Transverse colon (tissue), 4 donors: ENCODE measurements at regions not wholly inside any gene's neighbourhood (a gene's known extent, or its start where the extent isn't known, plus 50 kb on each side); places are given as distances from the start of the nearest gene placed in this dataset.

Source experiments
- DNase-seq: peaks from one replicate; pipeline ENCODE4 v3.0.0-alpha.2; 2019
- H3K27ac ChIP-seq, 4 donors: fragments of 200-600 bp; sonication (generic); 2 replicates each; pipeline ENCODE4 v1.5.1; 2016 to 2018; ENCODE audit warnings: inconsistent platforms in 4 of 4
- H3K27me3 ChIP-seq: fragments of 200-600 bp; sonication (generic); 2 replicates; pipeline ENCODE4 v1.5.1; 2017; ENCODE audit warnings: inconsistent platforms
- H3K36me3 ChIP-seq, 4 donors: fragments of 200-600 bp; sonication (generic); 2 replicates each; pipeline ENCODE4 v1.5.1; 2017 to 2019; ENCODE audit warnings: inconsistent platforms in 4 of 4
- H3K4me1 ChIP-seq, 4 donors: fragments of 200-600 bp; sonication (generic); 2 replicates each; pipeline ENCODE4 v1.5.1; 2017 to 2020; ENCODE audit warnings: inconsistent platforms in 4 of 4
- H3K4me3 ChIP-seq, 4 donors: fragments of 200-600 bp; sonication (generic); 1 replicate in 1 of 4; 2 replicates in 3 of 4; pipeline versions ENCODE4 v1.5.1 to v1.6.1; 2017 to 2019; ENCODE audit warnings: inconsistent platforms in 4 of 4
- H3K9me3 ChIP-seq, 2 donors: fragments of 200-600 bp; sonication (generic); 2 replicates each; pipeline ENCODE4 v1.5.1; 2017 to 2019; ENCODE audit warnings: inconsistent platforms in 2 of 2
- CTCF ChIP-seq, 5 experiments: fragments of 200-600 bp in 3 of 5; fragments of 450-650 bp in 2 of 5; sonication (generic) in 3 of 5; IDR thresholded peaks; 1 replicate in 2 of 5; 2 replicates in 3 of 5; pipeline ENCODE4 v1.5.1; 2016 to 2017; ENCODE audit warnings: antibody characterized with exemption in 5 of 5, inconsistent platforms in 3 of 5, mild to moderate bottlenecking in 2 of 5, moderate library complexity in 1 of 5
- EP300 ChIP-seq: sonication (generic); formaldehyde crosslinking; IDR thresholded peaks from one replicate; pipeline ENCODE4 v1.6.1; 2017; ENCODE audit warnings: antibody characterized with exemption, low read depth
- POLR2A ChIP-seq: fragments of 450-650 bp; IDR thresholded peaks from one replicate; pipeline ENCODE4 v1.6.1; 2016; ENCODE audit warnings: antibody characterized with exemption, mild to moderate bottlenecking, moderate library complexity
- POLR2AphosphoS5 ChIP-seq, 3 donors: sonication (generic); formaldehyde crosslinking; IDR thresholded peaks; one replicate each; pipeline ENCODE4 v1.6.1; 2016; ENCODE audit warnings: antibody characterized with exemption in 3 of 3
- WGBS, 2 donors: methylation state at CpG; one replicate each; pipeline ENCODE4 v1.1.5; 2018; ENCODE audit warnings: low coverage in 1 of 2; 5-methylcytosine and 5-hydroxymethylcytosine counted together
- in situ Hi-C, 4 donors: fragments of 200-750 bp; cut with MboI; loops; one replicate each; pipeline versions ENCODE4 v1.15.0 to v1.15.1; 2017; ENCODE audit warnings: low sequenced_read_pairs in 3 of 4, low pct_ligation_motif_present in 1 of 4, low pct_unique_long_range_greater_than_20kb in 1 of 4
- intact Hi-C: fragments of 100-400 bp; cut with DNase I; formaldehyde crosslinking; loops from one replicate; pipeline ENCODE4 v1.15.1; 2023; ENCODE audit warnings: low total_unique reads

- Histone ChIP-seq H3K27ac (no peak overlapping the region), H3K36me3 (no peaks in the 10 kb centered on the region), H3K4me3 (no peak overlapping the region), H3K9me3 (no peaks in the 10 kb centered on the region), H3K4me1 (no peaks in the 10 kb centered on the region), H3K27me3 (no peaks in the 10 kb centered on the region)
- DNase-seq = no peak
- intact Hi-C loops = no loop called here
- in situ Hi-C loops = no loop called here
- TF ChIP-seq CTCF (IDR thresholded peaks at IDR 0.05) (no peak), EP300 (no peak), POLR2AphosphoS5 (IDR thresholded peaks at IDR 0.05) (no peak)
- WGBS, 2 donors = 51 to 55% methylated on average over 5 of the region's 5 CpGs
Observed at GRCh38 chr16:7964744-7965143, 625.6 kb downstream of the TMEM114 start.

DNA sequence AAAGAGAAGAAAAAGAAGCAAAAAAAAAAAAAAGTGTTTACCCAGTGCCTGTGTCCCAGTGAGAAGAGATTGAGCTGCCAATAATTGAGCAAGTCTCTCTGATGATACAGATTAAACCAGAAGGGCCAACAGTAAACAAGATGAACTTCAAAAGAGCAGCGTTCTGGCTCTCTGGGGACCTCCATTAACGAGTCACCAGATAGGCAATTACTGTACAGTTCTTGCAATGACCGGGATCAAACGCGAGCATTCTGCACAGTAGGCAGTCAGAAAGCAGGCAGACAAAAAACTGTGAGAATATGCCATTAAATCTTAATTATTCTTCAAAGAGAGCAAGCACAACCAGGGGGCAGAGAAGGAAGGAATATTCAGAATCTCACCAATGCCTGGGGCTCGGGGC lies 626.1 kb downstream of the TMEM114 start:
- in situ Hi-C loops = no loop called here
- H3K9me3 ChIP-seq = no peaks in the 10 kb centered on the region
- no peak overlapping the region for H3K4me3 ChIP-seq
- intact Hi-C loops = no loop called here
- no peaks in the 10 kb centered on the region for H3K4me1 ChIP-seq
- no peak for DNase-seq
- no peaks in the 10 kb centered on the region for H3K36me3 ChIP-seq
- no peaks in the 10 kb centered on the region for H3K27me3 ChIP-seq
- 45 to 49% methylated on average over 6 of the region's 6 CpGs for WGBS, 2 donors
- H3K27ac ChIP-seq = no peak overlapping the region
- no peak for TF ChIP-seq POLR2AphosphoS5 (IDR thresholded peaks at IDR 0.05)
- no peak for TF ChIP-seq POLR2A
- no peak for TF ChIP-seq EP300
- no peak for TF ChIP-seq CTCF (IDR thresholded peaks at IDR 0.05)

GRCh38 chr16:7962091-7962879 lies 628.0 kb downstream of the TMEM114 start:
- DNase-seq = no peak
- H3K27ac ChIP-seq = no peak overlapping the region
- no peak overlapping the region for H3K4me3 ChIP-seq
- no peaks in the 10 kb centered on the region for H3K27me3 ChIP-seq
- no peaks in the 10 kb centered on the region for H3K9me3 ChIP-seq
- H3K36me3 ChIP-seq = no peaks in the 10 kb centered on the region
- intact Hi-C loops = no loop called here
- in situ Hi-C loops = no loop called here
- 80 to 81% methylated on average over 8 to 9 of the region's 9 CpGs for WGBS, 2 donors
- TF ChIP-seq POLR2AphosphoS5 (IDR thresholded peaks at IDR 0.05) = no peak
- TF ChIP-seq EP300 = no peak
- no peak for TF ChIP-seq POLR2A
- TF ChIP-seq CTCF (IDR thresholded peaks at IDR 0.05) = no peak
- no peaks in the 10 kb centered on the region for H3K4me1 ChIP-seq

DNA sequence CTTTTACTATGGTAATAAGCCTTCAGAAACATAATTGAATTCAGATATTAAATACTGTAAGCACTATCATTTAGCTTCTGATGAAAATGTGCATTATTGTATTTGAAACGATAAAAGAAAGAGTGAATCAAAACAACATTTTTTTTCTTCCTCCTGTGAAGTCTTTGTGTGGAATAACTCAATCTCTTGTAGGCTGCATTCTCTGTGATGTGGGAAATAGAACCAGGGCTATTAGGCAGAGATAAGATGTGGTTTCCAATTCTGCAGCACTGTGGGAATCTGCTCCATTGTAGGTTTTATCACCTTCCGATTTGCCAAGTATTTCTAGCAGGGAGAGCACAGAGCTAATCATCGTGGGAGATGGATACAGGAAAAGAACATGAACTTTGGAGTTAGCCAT lies 624.5 kb downstream of the RBFOX1 start:
- intact Hi-C loops (no loop called here), in situ Hi-C loops (no loop called here)
- H3K4me1 ChIP-seq = no peaks in the 10 kb centered on the region
- H3K36me3 ChIP-seq = no peaks in the 10 kb centered on the region
- H3K9me3 ChIP-seq = no peaks in the 10 kb centered on the region
- H3K27ac ChIP-seq = no peak overlapping the region
- no peak overlapping the region for H3K4me3 ChIP-seq
- no peaks in the 10 kb centered on the region for H3K27me3 ChIP-seq
- 71 to 80% methylated on average over 3 of the region's 3 CpGs for WGBS, 2 donors
- TF ChIP-seq POLR2AphosphoS5 (IDR thresholded peaks at IDR 0.05) (no peak), CTCF (IDR thresholded peaks at IDR 0.05) (no peak), EP300 (no peak), POLR2A (no peak)
- no peak for DNase-seq
